ENCODE measurements at regions not wholly inside any gene's neighbourhood (a gene's known extent, or its start where the extent isn't known, plus 50 kb on each side); places are given as distances from the start of the nearest gene placed in this dataset.

- Histone ChIP-seq H3K23me2 (ENCODE audit: low read depth, low read length) (peaks cover 2% of the 10 kb centered on the region; the same call in 1 of the 2 replicates), H2AFZ (ENCODE audit: low read length) (no peak overlapping the region), H3K79me2 (ENCODE audit: control insufficient read depth in 1 of 2, insufficient read depth in 2 of 2, low read length in 2 of 2) (no peaks in the 10 kb centered on the region), H3K36me3 (ENCODE audit: control insufficient read depth in 2 of 4, insufficient read depth in 4 of 4, low read length in 3 of 4) (no peaks in the 10 kb centered on the region), H3K79me1 (ENCODE audit: low read depth, low read length) (no peaks in the 10 kb centered on the region), H3K23ac (ENCODE audit: insufficient read length) (no peak overlapping the region), H3K27ac (ENCODE audit: low read depth, low read length) (no peak overlapping the region), H3K14ac (ENCODE audit: insufficient read length) (no peak overlapping the region), H3K4me3 (ENCODE audit: extremely low read depth in 1 of 4, insufficient read depth in 2 of 4, low read depth in 3 of 4, low read length in 4 of 4) (no peak overlapping the region), H4K91ac (replicated peaks; ENCODE audit: insufficient read length, low read length) (no peak overlapping the region), H2BK12ac (ENCODE audit: low read depth, low read length) (no peak overlapping the region), H2BK120ac (replicated peaks; ENCODE audit: low read depth, low read length) (no peak overlapping the region), H3K27me3 (replicated peaks in 1 of 4; ENCODE audit: control insufficient read depth in 3 of 4, extremely low read depth in 1 of 4, insufficient read depth in 3 of 4, low read length in 3 of 4) (no peaks in the 10 kb centered on the region), H2AK5ac (ENCODE audit: low read depth, low read length) (no peak overlapping the region), H4K5ac (ENCODE audit: insufficient read length, low read depth, low read length) (no peak overlapping the region), H4K20me1 (replicated peaks in 1 of 2; ENCODE audit: control insufficient read depth in 1 of 2, insufficient read depth in 2 of 2, low read length in 2 of 2) (no peaks in the 10 kb centered on the region), H3K18ac (ENCODE audit: extremely low read depth, low read length) (no peak overlapping the region), H2BK15ac (ENCODE audit: low read length) (no peak overlapping the region), H2BK20ac (ENCODE audit: low read length) (no peak overlapping the region), H3K4me2 (ENCODE audit: insufficient read depth in 1 of 2, low read depth in 2 of 2, low read length in 2 of 2) (no peak overlapping the region), H4K8ac (ENCODE audit: extremely low read depth, insufficient read depth, low read length) (no peak overlapping the region), H2BK5ac (ENCODE audit: low read depth, low read length) (no peak overlapping the region), H3K4me1 (replicated peaks in 1 of 4; ENCODE audit: control insufficient read depth in 3 of 4, insufficient read depth in 4 of 4, low read length in 3 of 4) (peaks cover 0 to 3% (median 0%) of the 10 kb centered on the region in 4 experiments; a peak in 3 of 7 replicates), H3K9ac (replicated peaks in 1 of 4; ENCODE audit: extremely low read depth in 1 of 4, low read depth in 3 of 4, low read length in 3 of 4) (no peak overlapping the region), H3K4ac (replicated peaks; ENCODE audit: insufficient read length, low read depth, low read length) (no peak overlapping the region), H3K56ac (replicated peaks; ENCODE audit: insufficient read length, low read depth, low read length) (no peak overlapping the region), H3K9me3 (ENCODE audit: insufficient read depth in 2 of 2, low read depth in 1 of 2, low read length in 1 of 2) (no peaks in the 10 kb centered on the region)
- no peak for TF ChIP-seq KDM1A (IDR thresholded peaks at IDR 0.05; ENCODE audit: borderline replicate concordance, low read length)
- TF ChIP-seq CHD2 (IDR thresholded peaks at IDR 0.05; ENCODE audit: low read length): no peak
- no peak for TF ChIP-seq MAFK (IDR thresholded peaks at IDR 0.05; ENCODE audit: low read depth, low read length)
- no peak for TF ChIP-seq POU5F1 (IDR thresholded peaks at IDR 0.05; ENCODE audit: low read depth, low read length)
- TF ChIP-seq GABPA (IDR thresholded peaks at IDR 0.05; ENCODE audit: borderline replicate concordance, insufficient read depth, low read length): no peak
- TF ChIP-seq POLR2A (IDR thresholded peaks at IDR 0.05; ENCODE audit: control extremely low read depth in 1 of 2, low read depth in 2 of 2, low read length in 2 of 2): no peak
- TF ChIP-seq BACH1 (IDR thresholded peaks at IDR 0.05; ENCODE audit: low read length): no peak
- TF ChIP-seq SP2 (IDR thresholded peaks at IDR 0.05; ENCODE audit: low read length): no peak
- no peak for TF ChIP-seq SIRT6 (IDR thresholded peaks at IDR 0.05; ENCODE audit: low read length)
- POLR2A ChIA-PET (ENCODE audit: partially characterized antibody): no interaction called here
- CTCF ChIA-PET (ENCODE audit: partially characterized antibody): interaction anchor here (1.2 kb wide), 1 partner anchor 287 kb away, joined by 3 read pairs; no protein-coding TSS in a partner anchor
- DNase-seq (ENCODE audit: low read depth in 1 of 2, low spot score in 2 of 2): no peak
- 89% methylated on average over 7 of the region's 7 CpGs; no CpG with 5 or more reads in 1 of the 2 experiments for WGBS, 2 experiments (ENCODE audit: extremely low coverage in 1 of 2, insufficient coverage in 1 of 2, insufficient read length in 1 of 2, insufficient replicate concordance in 2 of 2, low coverage in 1 of 2, low lambda C conversion rate in 2 of 2, missing lambda C conversion rate in 1 of 2)
- no peak for FAIRE-seq
These were observed 125.4 kb downstream of the TMX1 start for GRCh38 chr14:51365241-51365965.

Measured in H1 (cell line).